ENCODE measurements at regions not wholly inside any gene's neighbourhood (a gene's known extent, or its start where the extent isn't known, plus 50 kb on each side); places are given as distances from the start of the nearest gene placed in this dataset.

DNA sequence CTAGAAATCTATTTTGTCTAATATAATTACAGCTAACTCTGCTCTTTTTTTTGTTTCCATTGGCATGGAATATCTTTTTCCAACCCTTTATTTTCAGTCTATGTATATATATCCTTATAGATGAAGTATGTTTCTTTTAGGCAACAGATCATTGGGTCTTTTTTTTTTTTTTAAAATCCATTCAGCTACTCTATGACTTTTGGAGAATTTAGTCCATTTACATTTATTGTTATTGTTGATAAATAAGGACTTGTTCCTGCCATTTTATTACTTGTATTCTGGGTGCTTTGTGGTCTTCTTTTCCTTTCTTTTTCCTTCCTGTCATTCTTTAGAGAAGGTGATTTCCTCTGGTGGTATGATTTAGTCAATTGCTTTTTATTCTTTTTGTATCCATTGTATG lies 296.8 kb downstream of the SMARCA2 start:
- Mint-ChIP-seq H3K27ac (no peak overlapping the region), H3K36me3 (no peaks in the 10 kb centered on the region), H3K27me3 (peaks cover 6% of the 10 kb centered on the region), H3K4me1 (no peaks in the 10 kb centered on the region), H3K9me3 (peaks cover 15% of the 10 kb centered on the region), H3K4me3 (no peak overlapping the region)
- POLR2A ChIA-PET = no interaction called here
- DNase-seq (no peak), ATAC-seq (ENCODE audit: low read depth) (no peak)

DNA sequence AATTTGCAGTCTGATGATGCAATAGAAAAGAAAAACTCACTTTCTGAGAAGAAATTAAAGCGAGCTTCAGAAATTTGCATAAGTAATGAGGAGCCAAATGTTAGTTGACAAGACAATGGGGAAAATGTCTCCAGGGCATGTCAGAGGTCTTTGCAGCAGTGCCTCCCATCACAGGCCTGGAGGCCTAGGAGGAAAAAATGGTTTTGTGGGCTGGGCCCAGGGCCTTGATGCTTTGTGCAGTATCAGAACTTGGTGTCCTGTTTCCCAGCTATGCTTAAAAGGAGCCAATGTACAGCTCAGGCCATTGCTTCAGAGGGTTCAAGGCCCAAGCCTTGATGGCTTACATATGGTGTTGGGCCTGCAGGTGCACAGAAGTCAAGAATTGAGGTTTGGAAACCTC lies 298.4 kb downstream of the SMARCA2 start:
- Mint-ChIP-seq H3K4me1 (no peaks in the 10 kb centered on the region), H3K9me3 (peaks cover 15% of the 10 kb centered on the region), H3K4me3 (no peak overlapping the region), H3K36me3 (no peaks in the 10 kb centered on the region), H3K27me3 (peaks cover 6% of the 10 kb centered on the region), H3K27ac (no peak overlapping the region)
- POLR2A ChIA-PET = no interaction called here
- DNase-seq (no peak), ATAC-seq (ENCODE audit: low read depth) (no peak)

DNA sequence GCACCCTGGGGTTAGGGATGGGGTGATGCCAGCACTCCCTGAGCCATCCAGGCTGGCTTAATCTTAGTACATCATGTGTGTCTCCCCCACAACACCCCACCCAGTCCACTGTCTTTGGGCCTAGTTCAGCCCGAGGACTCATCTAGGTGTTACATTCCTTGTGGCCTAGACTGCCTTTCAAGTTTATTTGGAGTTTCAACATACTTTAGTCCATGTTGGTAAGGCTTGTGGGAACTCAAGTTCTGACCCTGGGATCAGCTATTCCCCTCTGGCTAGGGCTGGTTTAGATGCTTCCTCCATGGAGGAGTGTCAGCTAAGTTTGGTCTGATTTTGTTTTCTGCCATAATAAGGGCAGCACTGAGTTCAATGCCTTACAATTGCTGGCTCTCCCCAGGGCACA lies 302.4 kb downstream of the SMARCA2 start:
- Mint-ChIP-seq H3K36me3 (no peaks in the 10 kb centered on the region), H3K9me3 (peaks cover 9% of the 10 kb centered on the region), H3K27ac (no peak overlapping the region), H3K27me3 (peaks cover 5% of the 10 kb centered on the region), H3K4me1 (no peaks in the 10 kb centered on the region), H3K4me3 (no peak overlapping the region)
- no peak for ATAC-seq (ENCODE audit: low read depth)
- no peak for DNase-seq
- POLR2A ChIA-PET = no interaction called here

DNA sequence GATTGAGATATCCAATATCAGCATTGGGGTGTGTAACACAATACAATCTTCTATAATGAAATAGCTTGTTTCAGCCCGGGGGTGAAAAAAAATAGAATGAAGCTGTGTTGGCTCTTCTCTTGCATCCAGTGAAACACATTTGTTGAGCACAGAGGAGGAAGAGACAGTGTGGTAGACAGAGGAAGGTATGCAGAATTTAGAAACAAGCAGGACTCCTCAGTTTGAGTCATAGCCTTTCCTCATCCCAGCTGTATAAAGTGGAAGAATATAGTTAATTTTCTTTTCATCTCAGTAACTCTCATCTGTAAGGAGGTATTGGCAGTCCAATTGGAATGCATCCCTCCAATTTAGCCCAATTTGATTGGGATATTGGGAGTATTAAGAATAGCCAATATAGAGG lies 302.2 kb upstream of the VLDLR start:
- H3K4me3 Mint-ChIP-seq = no peak overlapping the region
- POLR2A ChIA-PET = no interaction called here
- peaks cover 11% of the 10 kb centered on the region for H3K27me3 Mint-ChIP-seq
- H3K9me3 Mint-ChIP-seq = peaks cover 2% of the 10 kb centered on the region
- DNase-seq (no peak), ATAC-seq (ENCODE audit: low read depth) (no peak)
- no peaks in the 10 kb centered on the region for H3K36me3 Mint-ChIP-seq
- no peaks in the 10 kb centered on the region for H3K4me1 Mint-ChIP-seq
- no peak overlapping the region for H3K27ac Mint-ChIP-seq

DNA sequence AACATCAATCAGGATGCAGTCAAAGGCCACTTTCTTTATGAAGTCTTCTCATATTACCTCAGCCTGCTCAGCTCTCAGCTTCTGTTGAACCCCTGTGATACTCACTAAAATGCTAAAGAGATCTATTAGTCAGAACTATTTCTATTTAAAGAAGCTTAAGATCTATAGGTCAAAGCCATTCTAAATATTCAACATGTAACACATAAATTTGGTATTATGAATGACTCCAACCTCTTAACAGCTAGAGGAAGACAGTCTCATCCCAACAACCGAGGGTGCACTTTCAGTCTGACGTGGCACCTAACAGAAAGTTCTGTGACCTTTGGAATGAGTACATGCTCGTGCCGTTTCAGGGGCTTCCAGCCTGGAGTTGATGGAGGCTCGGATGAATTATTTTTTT lies 301.5 kb upstream of the VLDLR start:
- DNase-seq = no peak
- Mint-ChIP-seq H3K9me3 (no peaks in the 10 kb centered on the region), H3K36me3 (no peaks in the 10 kb centered on the region), H3K27ac (no peak overlapping the region), H3K4me1 (no peaks in the 10 kb centered on the region), H3K27me3 (peaks cover 11% of the 10 kb centered on the region), H3K4me3 (no peak overlapping the region)
- POLR2A ChIA-PET = no interaction called here
- no peak for ATAC-seq (ENCODE audit: low read depth)

DNA sequence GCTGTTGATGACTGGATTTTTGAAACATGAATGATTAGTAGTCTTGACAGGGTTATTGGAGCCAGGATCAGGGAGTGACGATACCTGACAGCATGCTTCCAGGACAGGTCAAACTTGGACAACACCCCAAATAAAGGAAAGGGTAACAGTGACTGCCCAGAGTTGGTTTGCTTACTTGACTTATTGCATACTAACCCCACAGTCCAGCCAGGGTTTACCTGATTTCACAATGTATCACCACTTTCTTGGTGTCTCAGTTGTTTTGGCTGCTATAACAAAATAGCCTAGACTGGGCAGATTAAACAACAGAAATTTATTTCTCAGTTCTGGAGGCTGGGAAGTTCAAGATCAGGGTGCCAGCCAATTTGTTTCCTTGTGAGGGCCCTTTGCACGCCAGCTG lies 301.0 kb upstream of the VLDLR start:
- Mint-ChIP-seq H3K9me3 (no peaks in the 10 kb centered on the region), H3K4me1 (no peaks in the 10 kb centered on the region), H3K4me3 (no peak overlapping the region), H3K27ac (no peak overlapping the region), H3K27me3 (peaks cover 11% of the 10 kb centered on the region), H3K36me3 (no peaks in the 10 kb centered on the region)
- DNase-seq (no peak), ATAC-seq (ENCODE audit: low read depth) (no peak)
- POLR2A ChIA-PET = no interaction called here

DNA sequence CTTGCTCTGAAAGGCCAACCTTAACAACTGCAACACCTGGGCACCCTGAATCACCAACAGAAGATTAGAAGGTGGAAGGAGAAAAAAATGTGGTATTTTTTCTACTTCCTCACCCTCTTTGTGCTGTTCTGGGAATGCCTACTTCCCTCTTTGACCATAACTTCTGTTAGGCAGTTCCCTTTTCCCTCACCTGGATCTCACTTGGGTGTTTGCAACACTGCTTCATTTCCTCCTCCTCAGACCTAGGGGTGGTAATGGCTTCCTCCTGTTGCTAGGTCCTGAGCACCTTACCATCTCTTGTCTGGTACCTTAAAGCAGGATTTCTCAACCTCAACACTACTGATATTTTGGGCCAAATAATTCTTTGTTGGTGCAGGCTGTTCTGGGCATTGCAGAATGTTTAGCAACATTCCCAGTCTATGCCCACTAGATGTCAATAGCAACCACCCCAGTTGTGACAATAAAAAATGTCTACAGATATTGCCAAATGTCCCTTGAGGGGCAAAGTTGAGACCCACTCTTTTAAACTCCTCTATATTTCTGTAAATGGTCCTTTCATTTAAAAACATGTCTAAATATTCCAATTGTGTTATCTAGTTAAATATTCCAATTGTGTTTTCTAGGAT lies 300.0 kb upstream of the VLDLR start:
- ATAC-seq (ENCODE audit: low read depth) = no peak
- POLR2A ChIA-PET = no interaction called here
- H3K9me3 Mint-ChIP-seq = no peaks in the 10 kb centered on the region
- H3K4me1 Mint-ChIP-seq = no peaks in the 10 kb centered on the region
- H3K27me3 Mint-ChIP-seq = peaks cover 11% of the 10 kb centered on the region
- H3K36me3 Mint-ChIP-seq = no peaks in the 10 kb centered on the region
- no peak overlapping the region for H3K27ac Mint-ChIP-seq
- no peak for DNase-seq
- H3K4me3 Mint-ChIP-seq = no peak overlapping the region

DNA sequence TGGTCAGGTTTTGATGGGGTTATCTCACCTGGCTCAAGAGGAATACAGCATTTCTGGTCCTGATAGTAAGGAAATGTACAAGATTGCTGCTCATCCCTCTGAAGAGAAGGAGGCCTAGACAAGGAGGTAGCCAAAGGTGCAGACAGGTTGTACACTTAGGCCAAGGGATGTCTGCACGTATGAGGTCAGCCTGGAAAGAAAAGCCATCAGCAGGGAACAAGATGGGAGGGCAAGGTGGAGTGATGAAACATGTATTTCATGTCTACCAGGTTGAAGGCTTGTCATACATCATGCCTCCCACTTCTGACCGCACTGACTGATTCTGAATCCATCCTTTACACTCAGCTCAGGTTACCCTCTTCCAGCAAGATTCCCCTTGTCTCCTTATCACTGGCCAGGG lies 296.8 kb upstream of the VLDLR start:
- no peak overlapping the region for H3K27ac Mint-ChIP-seq
- ATAC-seq (ENCODE audit: low read depth) = no peak
- no peak overlapping the region for H3K4me3 Mint-ChIP-seq
- H3K36me3 Mint-ChIP-seq = no peaks in the 10 kb centered on the region
- no peak for DNase-seq
- H3K9me3 Mint-ChIP-seq = no peaks in the 10 kb centered on the region
- POLR2A ChIA-PET = no interaction called here
- peaks cover 11% of the 10 kb centered on the region for H3K27me3 Mint-ChIP-seq
- H3K4me1 Mint-ChIP-seq = no peaks in the 10 kb centered on the region

DNA sequence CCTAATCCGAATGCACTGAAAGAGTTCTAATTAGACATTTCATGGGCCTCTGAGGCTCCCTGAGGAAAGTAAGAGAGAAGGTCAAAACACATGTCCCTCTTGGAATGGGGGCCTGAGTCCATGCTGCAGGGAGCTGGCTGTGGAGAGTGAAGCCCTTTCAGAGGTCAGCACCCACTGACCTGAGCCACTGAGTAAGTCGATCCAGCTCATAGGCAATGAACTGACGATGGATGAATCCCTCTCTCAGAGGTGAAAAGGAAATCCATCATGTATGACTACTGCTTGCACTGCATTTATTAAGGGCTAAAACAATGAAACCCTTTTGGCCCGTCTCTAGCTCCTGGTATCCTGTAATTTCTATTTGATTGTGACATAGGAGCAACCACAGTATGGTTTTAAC lies 288.9 kb upstream of the VLDLR start:
- DNase-seq = no peak
- H3K4me1 Mint-ChIP-seq = no peaks in the 10 kb centered on the region
- no peaks in the 10 kb centered on the region for H3K36me3 Mint-ChIP-seq
- ATAC-seq (ENCODE audit: low read depth) = no peak
- H3K4me3 Mint-ChIP-seq = no peak overlapping the region
- no peak overlapping the region for H3K27ac Mint-ChIP-seq
- H3K27me3 Mint-ChIP-seq = no peaks in the 10 kb centered on the region
- POLR2A ChIA-PET = no interaction called here
- H3K9me3 Mint-ChIP-seq = peaks cover 1% of the 10 kb centered on the region

DNA sequence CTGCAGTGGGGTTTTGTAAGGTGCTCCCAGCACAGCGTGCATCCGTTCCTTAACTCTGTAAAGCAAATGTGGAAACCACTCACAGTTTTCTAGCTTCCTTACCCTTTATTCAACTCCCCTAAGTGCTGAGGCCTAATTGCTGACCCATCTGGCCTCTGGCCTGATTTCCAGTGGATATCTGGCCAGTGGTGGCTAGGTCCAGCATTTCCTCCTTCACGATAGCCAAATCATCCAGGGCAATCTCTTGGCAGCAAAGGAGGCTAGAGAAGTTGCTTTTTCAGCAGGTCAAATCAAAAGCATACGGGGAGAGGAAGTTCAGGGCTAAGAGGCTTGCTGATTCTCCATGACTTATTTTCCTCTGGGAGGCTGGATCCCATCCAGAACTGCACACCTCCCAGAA lies 286.3 kb upstream of the VLDLR start:
- Mint-ChIP-seq H3K4me3 (no peak overlapping the region), H3K27ac (no peak overlapping the region), H3K27me3 (no peaks in the 10 kb centered on the region), H3K36me3 (no peaks in the 10 kb centered on the region), H3K4me1 (no peaks in the 10 kb centered on the region), H3K9me3 (peaks cover 1% of the 10 kb centered on the region)
- no peak for ATAC-seq (ENCODE audit: low read depth)
- POLR2A ChIA-PET = no interaction called here
- DNase-seq = no peak

DNA sequence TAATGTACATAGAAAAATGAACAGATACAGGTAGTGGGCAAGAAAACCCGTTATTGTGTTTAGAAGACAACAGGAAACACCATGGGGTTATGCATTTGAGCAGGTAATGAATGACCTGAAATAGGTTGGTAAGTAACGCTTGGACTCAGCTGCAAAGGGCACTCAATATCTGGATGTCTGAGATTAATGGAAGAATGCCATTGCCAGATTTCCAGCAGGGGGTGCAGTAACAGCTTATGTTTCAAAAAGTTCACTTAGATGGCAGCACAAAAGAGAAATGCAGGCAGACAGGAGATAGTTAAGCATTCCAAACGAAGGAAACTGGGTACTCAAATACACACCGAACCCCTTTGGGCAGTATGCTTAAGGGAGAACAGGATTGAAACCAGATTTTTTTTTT lies 285.5 kb upstream of the VLDLR start:
- ATAC-seq (ENCODE audit: low read depth) = no peak
- Mint-ChIP-seq H3K36me3 (no peaks in the 10 kb centered on the region), H3K27ac (no peak overlapping the region), H3K27me3 (no peaks in the 10 kb centered on the region), H3K4me1 (no peaks in the 10 kb centered on the region), H3K9me3 (no peaks in the 10 kb centered on the region), H3K4me3 (no peak overlapping the region)
- DNase-seq = no peak
- POLR2A ChIA-PET = no interaction called here

DNA sequence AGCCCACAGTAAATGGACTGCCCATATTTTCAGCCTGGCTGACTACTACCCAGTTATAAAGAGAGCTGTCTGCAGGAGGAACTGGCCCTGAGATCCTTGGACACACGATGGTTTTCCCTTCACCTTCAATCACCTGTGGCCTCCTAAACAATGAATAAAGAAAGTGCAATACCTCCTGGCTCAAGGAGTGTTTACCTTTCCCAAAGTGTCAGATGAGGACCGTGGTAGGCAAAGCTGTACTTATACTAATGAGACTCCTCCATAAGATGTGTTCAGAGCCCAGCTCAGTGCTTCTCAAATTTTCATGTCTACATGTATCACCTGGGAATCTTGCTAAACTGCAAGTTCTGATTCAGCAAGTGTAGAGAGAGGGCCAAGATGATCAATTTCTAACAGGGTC lies 284.5 kb upstream of the VLDLR start:
- H3K36me3 Mint-ChIP-seq = no peaks in the 10 kb centered on the region
- H3K4me1 Mint-ChIP-seq = no peaks in the 10 kb centered on the region
- no peak overlapping the region for H3K27ac Mint-ChIP-seq
- no peaks in the 10 kb centered on the region for H3K27me3 Mint-ChIP-seq
- H3K4me3 Mint-ChIP-seq = no peak overlapping the region
- H3K9me3 Mint-ChIP-seq = no peaks in the 10 kb centered on the region
- DNase-seq = no peak
- POLR2A ChIA-PET = no interaction called here
- ATAC-seq (ENCODE audit: low read depth) = no peak

DNA sequence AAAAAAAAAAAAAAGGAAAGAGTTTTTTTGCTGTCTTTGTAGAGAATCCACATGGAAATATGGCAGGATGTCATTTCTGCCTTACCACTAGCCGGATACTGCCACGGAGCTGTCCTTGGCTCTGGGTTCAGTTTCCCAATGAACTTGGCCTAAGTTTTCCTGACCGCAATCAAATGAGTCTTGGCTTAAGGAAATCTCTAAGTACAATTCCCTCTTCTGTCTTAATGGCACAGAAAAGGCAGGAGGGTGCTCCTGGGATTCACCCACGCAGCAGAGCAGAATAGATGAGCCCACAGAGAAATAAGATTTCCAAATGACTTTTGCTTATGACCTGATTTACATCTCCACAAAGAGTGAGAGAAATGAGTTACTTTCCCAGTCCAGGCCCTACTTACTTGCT lies 284.0 kb upstream of the VLDLR start:
- H3K27ac Mint-ChIP-seq = no peak overlapping the region
- H3K27me3 Mint-ChIP-seq = no peaks in the 10 kb centered on the region
- POLR2A ChIA-PET = no interaction called here
- H3K4me3 Mint-ChIP-seq = no peak overlapping the region
- no peak for DNase-seq
- H3K4me1 Mint-ChIP-seq = no peaks in the 10 kb centered on the region
- H3K9me3 Mint-ChIP-seq = no peaks in the 10 kb centered on the region
- no peak for ATAC-seq (ENCODE audit: low read depth)
- no peaks in the 10 kb centered on the region for H3K36me3 Mint-ChIP-seq

DNA sequence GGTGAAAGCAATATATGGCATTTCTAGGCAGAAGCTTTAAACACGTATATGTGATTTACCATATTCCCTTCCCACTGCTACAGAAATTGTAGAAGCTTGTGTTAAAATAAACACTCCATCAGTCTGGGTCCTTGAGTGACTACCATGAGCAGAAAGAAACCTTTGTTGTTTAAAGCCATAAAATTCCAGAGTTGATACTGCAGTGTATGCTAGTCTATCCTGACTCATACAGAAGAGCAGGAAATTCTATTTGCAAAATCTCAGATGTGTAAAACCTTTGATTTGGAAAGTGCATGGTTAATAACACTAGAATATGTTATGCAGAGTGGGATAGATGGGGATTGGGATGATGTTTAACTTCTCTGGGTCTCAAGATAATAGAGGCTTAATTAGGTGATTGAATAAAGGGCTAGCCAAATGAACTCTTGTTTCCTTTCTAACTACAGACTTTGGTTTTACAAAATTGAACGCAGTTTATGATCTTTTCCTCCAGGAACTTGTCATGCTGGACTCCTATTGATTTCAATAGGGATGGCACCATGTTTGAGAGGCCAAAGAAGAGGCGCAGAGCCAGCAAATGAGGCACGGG lies 282.7 kb upstream of the VLDLR start:
- DNase-seq (no peak), ATAC-seq (ENCODE audit: low read depth) (no peak)
- Mint-ChIP-seq H3K4me1 (no peaks in the 10 kb centered on the region), H3K27ac (no peak overlapping the region), H3K36me3 (no peaks in the 10 kb centered on the region), H3K27me3 (no peaks in the 10 kb centered on the region), H3K4me3 (no peak overlapping the region), H3K9me3 (no peaks in the 10 kb centered on the region)
- POLR2A ChIA-PET = no interaction called here

DNA sequence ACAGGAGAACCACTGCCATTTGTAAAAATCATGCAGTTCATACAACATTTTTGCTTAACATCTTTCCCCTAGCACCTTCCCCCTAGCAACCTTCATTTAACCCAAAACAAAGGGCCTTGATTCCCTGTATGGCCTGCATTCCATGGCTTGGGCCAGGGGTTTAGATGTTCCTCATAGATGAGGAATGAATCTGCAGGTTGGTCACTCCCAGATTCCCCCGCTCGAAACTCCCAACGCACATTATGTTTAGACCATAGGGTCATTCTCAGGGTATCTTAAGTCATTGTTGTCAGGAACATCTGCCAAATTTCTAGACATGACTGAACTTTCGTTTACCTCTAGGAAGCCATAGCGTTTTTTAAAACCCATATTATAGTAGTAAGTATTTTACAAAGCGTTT lies 282.2 kb upstream of the VLDLR start:
- H3K4me3 Mint-ChIP-seq = no peak overlapping the region
- DNase-seq (no peak), ATAC-seq (ENCODE audit: low read depth) (no peak)
- no peaks in the 10 kb centered on the region for H3K9me3 Mint-ChIP-seq
- no peak overlapping the region for H3K27ac Mint-ChIP-seq
- H3K36me3 Mint-ChIP-seq = no peaks in the 10 kb centered on the region
- POLR2A ChIA-PET = no interaction called here
- H3K4me1 Mint-ChIP-seq = no peaks in the 10 kb centered on the region
- no peaks in the 10 kb centered on the region for H3K27me3 Mint-ChIP-seq
